A673 (cell line): ENCODE measurements at regions not wholly inside any gene's neighbourhood (a gene's known extent, or its start where the extent isn't known, plus 50 kb on each side); places are given as distances from the start of the nearest gene placed in this dataset.

Experiments used
- BruUV-seq: library from RNA; stranded (reverse); fragments of 400-500 nt; replicated peaks from 2 replicates; lab custom pipeline; 2021; lab: Mats Ljungman, UMichigan
- CTCF ChIA-PET: fragments of 300-600 bp; sonication (Branson Sonifier 250); formaldehyde crosslinking; loops from one replicate; lab custom pipeline; 2022; ENCODE audit warnings: antibody characterized with exemption; lab: Charles Lee
- POLR2A ChIA-PET: fragments of 300-600 bp; sonication (Branson Sonifier 250); formaldehyde crosslinking; loops from one replicate; lab custom pipeline; 2022; ENCODE audit warnings: antibody characterized with exemption; ENCODE audit not compliant: low non-redundant PET; lab: Charles Lee
- DNase-seq: peaks from one replicate; pipeline ENCODE4 v3.0.0-alpha.2; 2015; ENCODE audit warnings: low spot score
- H3K27ac ChIP-seq: fragments of 200-600 bp; sonication (generic); 2 replicates; pipeline ENCODE4 v1.5.1; 2016; ENCODE audit warnings: mixed run types, low read depth, mild to moderate bottlenecking, mixed read lengths, antibody characterized with exemption, low read length; ENCODE audit not compliant: poor library complexity, severe bottlenecking
- H3K27me3 ChIP-seq: fragments of 200-600 bp; sonication (generic); replicated peaks from 2 replicates; pipeline ENCODE4 v1.6.1; 2017; ENCODE audit warnings: mixed run types, low read depth, mild to moderate bottlenecking, mixed read lengths, antibody characterized with exemption, low read length; ENCODE audit not compliant: insufficient read depth, poor library complexity
- H3K36me3 ChIP-seq: fragments of 200-600 bp; sonication (generic); 2 replicates; pipeline ENCODE4 v1.6.1; 2016; ENCODE audit warnings: mixed run types, mild to moderate bottlenecking, mixed read lengths, antibody characterized with exemption, low read length; ENCODE audit not compliant: insufficient read depth, poor library complexity, severe bottlenecking
- H3K4me1 ChIP-seq: fragments of 200-600 bp; sonication (generic); 2 replicates; pipeline ENCODE4 v1.6.1; 2017; ENCODE audit warnings: mixed run types, mild to moderate bottlenecking, mixed read lengths, antibody characterized with exemption, low read length; ENCODE audit not compliant: insufficient read depth, poor library complexity, severe bottlenecking
- H3K4me3 ChIP-seq: fragments of 200-600 bp; sonication (generic); 2 replicates; pipeline ENCODE4 v1.5.1; 2016; ENCODE audit warnings: low read depth, mixed run types, mild to moderate bottlenecking, mixed read lengths, low read length; ENCODE audit not compliant: poor library complexity, severe bottlenecking
- H3K9me3 ChIP-seq: fragments of 200-600 bp; sonication (generic); 2 replicates; pipeline ENCODE4 v1.6.1; 2016; ENCODE audit warnings: mixed run types, low read depth, mild to moderate bottlenecking, mixed read lengths, antibody characterized with exemption, low read length; ENCODE audit not compliant: poor library complexity, severe bottlenecking
- EZH2 ChIP-seq: fragments of 200-600 bp; sonication (generic); IDR thresholded peaks from 2 replicates; pipeline ENCODE4 v1.6.1; 2017; ENCODE audit warnings: borderline replicate concordance, low read depth, mild to moderate bottlenecking, mixed read lengths, antibody characterized with exemption, low read length; ENCODE audit not compliant: poor library complexity, severe bottlenecking
- intact Hi-C: fragments of 100-400 bp; cut with micrococcal nuclease; formaldehyde crosslinking; loops from one replicate; pipeline ENCODE4 v1.10.0; 2022; ENCODE audit not compliant: unreplicated experiment
- TF ChIP-seq, protein P1 (sequence below): fragments of 300-800, 200-600 bp; sonication (generic); conservative IDR thresholded peaks from 2 replicates; pipeline ENCODE4 v1.5.1; 2017; ENCODE audit warnings: low read depth, mild to moderate bottlenecking, antibody characterized with exemption, low read length, moderate library complexity, mixed read lengths

DNA sequence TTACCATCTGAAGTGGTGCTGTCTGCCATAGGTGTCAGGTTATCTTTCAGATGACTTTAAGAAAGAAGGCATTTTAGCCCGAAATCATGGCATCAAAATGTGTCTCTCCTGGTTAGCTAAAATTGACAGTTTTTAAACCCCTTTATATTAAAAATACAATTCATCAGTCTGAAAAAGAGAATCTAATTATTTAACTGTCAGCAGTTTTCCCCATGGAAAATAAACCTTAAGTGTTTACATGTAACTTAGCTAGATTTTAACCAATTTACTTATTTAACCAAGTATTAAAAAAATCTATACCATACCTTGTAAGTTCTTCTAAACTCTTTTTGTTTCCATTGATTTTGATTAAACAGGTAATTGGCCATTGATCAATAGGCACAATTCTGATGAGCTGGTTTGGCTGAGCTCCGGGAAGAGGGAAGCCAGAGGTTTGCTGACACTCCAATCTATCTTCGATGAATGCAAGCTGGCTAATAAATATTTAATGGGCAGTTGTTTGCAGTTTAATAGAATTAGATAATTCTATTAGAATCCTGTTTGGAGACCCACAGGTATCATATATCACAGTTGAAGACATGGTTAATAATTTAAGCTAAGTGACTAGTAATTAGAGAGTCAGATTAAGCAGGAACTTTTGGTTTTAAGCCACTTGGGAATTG is 114.0 kb downstream of the MAT2B start:
- CTCF ChIA-PET = no interaction called here
- Histone ChIP-seq H3K36me3 (no peaks in the 10 kb centered on the region), H3K4me1 (peaks cover 4% of the 10 kb centered on the region), H3K27me3 (peaks cover 87% of the 10 kb centered on the region), H3K4me3 (no peak overlapping the region), H3K9me3 (no peaks in the 10 kb centered on the region), H3K27ac (no peak overlapping the region)
- TF ChIP-seq, protein P1, sequence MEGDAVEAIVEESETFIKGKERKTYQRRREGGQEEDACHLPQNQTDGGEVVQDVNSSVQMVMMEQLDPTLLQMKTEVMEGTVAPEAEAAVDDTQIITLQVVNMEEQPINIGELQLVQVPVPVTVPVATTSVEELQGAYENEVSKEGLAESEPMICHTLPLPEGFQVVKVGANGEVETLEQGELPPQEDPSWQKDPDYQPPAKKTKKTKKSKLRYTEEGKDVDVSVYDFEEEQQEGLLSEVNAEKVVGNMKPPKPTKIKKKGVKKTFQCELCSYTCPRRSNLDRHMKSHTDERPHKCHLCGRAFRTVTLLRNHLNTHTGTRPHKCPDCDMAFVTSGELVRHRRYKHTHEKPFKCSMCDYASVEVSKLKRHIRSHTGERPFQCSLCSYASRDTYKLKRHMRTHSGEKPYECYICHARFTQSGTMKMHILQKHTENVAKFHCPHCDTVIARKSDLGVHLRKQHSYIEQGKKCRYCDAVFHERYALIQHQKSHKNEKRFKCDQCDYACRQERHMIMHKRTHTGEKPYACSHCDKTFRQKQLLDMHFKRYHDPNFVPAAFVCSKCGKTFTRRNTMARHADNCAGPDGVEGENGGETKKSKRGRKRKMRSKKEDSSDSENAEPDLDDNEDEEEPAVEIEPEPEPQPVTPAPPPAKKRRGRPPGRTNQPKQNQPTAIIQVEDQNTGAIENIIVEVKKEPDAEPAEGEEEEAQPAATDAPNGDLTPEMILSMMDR = no peak
- TF ChIP-seq EZH2 = no peak
- BruUV-seq = no TSS peak
- DNase-seq = peak; percentile 1
- intact Hi-C loops = no loop called here
- POLR2A ChIA-PET = no interaction called here

- ChIA-PET POLR2A (no interaction called here), CTCF (no interaction called here)
- Histone ChIP-seq H3K4me1 (peaks cover 4% of the 10 kb centered on the region), H3K9me3 (no peaks in the 10 kb centered on the region), H3K4me3 (no peak overlapping the region), H3K27ac (no peak overlapping the region), H3K27me3 (peaks cover 82% of the 10 kb centered on the region), H3K36me3 (no peaks in the 10 kb centered on the region)
- intact Hi-C loops = no loop called here
- DNase-seq = peak; percentile 66
- TF ChIP-seq EZH2 = no peak
- TF ChIP-seq, protein P1 = no peak
- BruUV-seq = no TSS peak
Measured at GRCh38 chr5:163619951-163620350, 114.5 kb downstream of the MAT2B start.

DNA sequence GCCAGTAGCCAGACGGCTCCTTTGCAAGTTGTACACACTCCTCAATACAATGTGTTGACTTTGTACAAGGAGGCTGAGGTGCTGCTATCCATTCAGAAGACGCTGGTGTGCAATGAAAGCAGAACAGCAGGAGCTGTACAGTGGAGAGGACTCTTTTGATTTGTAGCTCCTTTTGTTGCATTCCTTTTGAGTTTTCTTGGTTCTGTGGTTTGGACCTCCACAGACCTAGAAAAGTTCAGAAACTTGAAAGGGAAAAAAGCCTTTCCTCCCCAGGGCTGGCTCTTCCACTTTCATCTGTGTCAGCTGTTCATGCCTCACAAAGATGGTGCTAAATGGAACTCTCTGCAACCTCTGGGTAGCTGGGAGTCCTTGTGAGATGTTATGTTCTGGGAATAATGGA is 117.4 kb downstream of the MAT2B start:
- H3K36me3 ChIP-seq = no peaks in the 10 kb centered on the region
- H3K4me1 ChIP-seq = peaks cover 4% of the 10 kb centered on the region
- H3K27ac ChIP-seq = no peak overlapping the region
- POLR2A ChIA-PET = no interaction called here
- TF ChIP-seq EZH2 = no peak
- TF ChIP-seq, protein P1 = no peak
- CTCF ChIA-PET = no interaction called here
- H3K9me3 ChIP-seq = no peaks in the 10 kb centered on the region
- H3K4me3 ChIP-seq = no peak overlapping the region
- DNase-seq = no peak
- no TSS peak for BruUV-seq
- H3K27me3 ChIP-seq = peaks cover 71% of the 10 kb centered on the region
- intact Hi-C loops = no loop called here
